GM18951 (cell line): ENCODE measurements at regions not wholly inside any gene's neighbourhood (a gene's known extent, or its start where the extent isn't known, plus 50 kb on each side); places are given as distances from the start of the nearest gene placed in this dataset.

ENCODE experiments used
- POLR2A ChIP-seq: IDR thresholded peaks from 4 replicates; pipeline ENCODE4 v1.6.1; 2011; ENCODE audit warnings: mild to moderate bottlenecking; ENCODE audit not compliant: insufficient read length, insufficient read depth; ENCODE audit errors: extremely low read depth
- in situ Hi-C: fragments of 300-500 bp; cut with MboI; formaldehyde crosslinking; loops from one replicate; pipeline ENCODE4 v1.12.0; 2022; ENCODE audit warnings: low sequenced_read_pairs, mixed read lengths, inconsistent platforms; ENCODE audit not compliant: unreplicated experiment

DNA sequence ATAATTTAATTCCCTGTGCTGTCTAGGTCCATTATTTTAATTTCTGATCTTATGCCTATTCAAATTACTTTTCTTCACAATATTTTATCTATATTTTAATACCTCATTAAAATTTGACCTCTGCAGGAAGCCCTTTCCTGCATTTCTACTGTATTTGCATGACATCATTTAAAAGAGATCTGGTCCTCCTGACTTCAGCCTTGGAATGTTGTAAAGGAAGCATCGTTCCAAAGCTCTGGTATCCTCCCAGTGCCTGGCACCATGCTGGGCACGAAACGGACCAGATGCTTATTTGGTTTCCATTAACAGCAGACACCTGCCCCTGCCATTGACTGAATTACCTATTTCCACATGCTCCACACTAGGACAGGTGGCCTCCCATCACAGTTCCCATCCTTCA lies 247.5 kb downstream of the KLF6 start:
- TF ChIP-seq POLR2A: no peak
- in situ Hi-C loops: no loop called here

DNA sequence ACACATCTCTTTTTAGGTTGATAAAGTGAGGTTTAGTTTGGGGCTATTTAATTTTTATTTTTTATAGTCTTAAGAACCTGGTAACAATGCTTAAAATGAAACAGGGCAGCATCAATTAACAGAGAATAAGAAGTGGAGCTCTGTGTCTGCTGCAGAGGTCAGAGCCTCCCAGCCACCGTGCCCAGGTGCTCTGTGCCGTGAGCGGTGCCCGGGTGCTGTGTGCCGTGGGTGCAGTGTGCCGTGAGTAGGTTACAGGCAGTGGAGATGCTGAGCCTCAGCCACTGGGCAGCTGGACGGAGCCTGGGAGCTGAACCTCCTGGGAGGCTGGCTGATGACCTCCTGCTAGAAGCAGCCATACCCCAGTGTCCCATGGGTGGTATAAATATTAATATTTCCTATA lies 250.0 kb downstream of the KLF6 start:
- in situ Hi-C loops: no loop called here
- no peak for TF ChIP-seq POLR2A

DNA sequence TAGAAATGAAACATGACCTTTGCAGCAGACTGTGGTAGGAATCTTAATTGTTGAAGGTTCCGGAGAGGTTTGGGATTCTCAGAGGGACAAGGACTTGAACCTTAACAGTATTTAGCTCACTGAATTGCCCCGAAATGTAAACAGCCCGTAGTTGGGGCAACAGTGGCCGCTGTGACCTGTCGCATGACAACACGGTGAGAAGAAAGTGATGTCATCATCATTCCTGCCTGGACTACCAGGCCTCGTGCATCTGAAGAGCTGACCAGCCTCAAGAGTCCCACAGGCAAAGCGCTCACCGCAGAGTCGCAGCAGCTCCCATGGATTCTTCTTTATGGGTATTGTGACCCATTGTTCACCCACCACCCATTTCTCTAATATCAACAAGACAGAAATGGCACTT lies 250.6 kb downstream of the KLF6 start:
- TF ChIP-seq POLR2A: no peak
- in situ Hi-C loops: no loop called here

DNA sequence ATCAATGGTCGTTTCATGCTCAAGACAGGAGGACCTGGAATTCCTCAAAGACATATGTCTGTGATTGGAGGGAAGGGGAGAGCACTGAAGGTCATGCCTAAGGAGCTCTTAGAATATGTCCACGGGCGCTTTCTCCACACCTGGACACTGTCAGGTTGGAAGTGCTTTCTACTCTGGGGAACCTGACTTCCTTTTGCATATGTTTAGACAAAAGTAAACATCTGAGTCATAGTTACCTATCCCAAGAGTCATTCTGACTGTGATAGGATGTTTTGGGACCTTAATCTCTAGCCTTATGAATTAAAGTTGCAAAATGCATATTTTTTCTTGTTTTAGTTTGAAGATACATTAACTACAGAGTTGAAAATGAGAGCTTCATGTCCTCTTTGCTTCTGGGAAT lies 251.7 kb downstream of the KLF6 start:
- in situ Hi-C loops: no loop called here
- no peak for TF ChIP-seq POLR2A

DNA sequence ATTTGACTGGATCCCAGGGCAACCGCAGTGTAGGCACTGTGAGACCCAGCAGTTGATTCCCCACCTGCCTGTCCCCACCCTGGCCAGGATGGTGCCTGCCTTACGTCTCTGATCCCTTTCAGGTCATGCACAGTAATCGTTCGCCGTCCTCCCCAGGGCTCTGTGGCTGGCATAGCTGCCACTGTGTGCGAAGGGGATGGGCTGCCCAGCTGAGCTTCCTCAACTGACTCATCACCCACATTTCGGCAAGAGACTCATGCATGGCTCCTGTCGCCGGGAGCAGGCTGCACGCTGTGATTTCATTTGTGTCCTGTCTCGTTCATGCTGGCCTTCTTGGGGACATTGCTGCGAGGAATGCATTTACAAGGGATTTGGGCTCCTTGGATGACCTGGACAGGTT lies 252.4 kb downstream of the KLF6 start:
- no peak for TF ChIP-seq POLR2A
- in situ Hi-C loops: no loop called here

DNA sequence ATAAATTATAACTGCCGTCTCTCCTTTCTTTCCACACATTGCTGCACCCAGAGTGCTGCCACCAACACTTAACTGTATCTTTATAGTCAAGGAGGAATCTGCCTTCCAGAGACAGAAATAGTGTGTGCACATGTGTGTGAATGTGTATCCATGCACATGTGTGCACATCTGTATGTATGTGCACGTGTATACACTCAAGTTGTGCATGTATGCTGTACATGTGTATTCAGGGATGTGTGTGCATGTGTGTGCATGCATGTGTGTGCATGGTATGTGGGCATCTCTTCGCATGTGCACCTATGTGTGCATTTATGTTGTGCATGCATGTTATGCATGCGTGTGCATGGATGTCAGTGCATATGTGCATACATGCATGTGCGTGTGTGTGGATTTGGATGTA lies 253.3 kb downstream of the KLF6 start:
- TF ChIP-seq POLR2A: no peak
- in situ Hi-C loops: no loop called here

DNA sequence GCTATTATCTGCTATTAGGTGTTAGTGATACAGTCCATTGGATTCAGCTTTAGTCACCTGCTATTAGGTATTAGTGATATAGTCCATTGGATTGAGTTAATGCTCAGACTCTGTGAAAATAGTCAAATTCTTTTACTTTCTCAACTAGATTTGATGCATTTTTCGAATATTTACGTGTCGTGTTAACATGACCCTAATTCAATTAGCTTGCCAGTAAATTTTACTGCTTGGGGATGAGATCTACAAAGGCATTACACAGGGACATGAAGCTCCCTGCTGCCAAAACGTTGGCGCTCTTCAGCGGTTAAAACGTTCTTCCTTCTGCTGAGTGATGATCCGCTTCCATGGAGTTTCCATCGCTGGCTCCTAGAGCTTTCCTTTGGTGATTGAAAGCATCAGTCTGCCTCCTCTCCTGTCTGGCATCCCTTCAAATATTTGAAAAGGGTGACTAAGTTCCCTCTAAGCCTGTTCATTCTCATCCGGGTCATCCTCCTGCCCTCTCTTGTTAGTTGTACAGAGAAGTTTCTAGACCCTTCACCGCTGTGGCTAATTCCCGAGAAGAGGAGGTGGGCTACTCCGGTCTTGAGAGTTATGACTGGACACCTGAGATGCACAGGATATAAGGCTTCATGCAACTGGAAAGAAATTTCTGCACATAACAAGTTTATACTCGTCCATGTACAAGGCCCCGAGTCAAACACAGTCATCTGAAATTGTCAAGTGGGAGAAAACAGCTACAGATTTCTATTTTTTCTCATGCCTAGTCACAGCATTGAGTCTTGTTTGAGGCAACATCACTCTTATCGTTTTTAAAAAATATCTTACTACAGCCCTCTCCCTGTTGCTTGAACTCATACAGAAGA lies 254.0 kb downstream of the KLF6 start:
- in situ Hi-C loops: no loop called here
- no peak for TF ChIP-seq POLR2A

DNA sequence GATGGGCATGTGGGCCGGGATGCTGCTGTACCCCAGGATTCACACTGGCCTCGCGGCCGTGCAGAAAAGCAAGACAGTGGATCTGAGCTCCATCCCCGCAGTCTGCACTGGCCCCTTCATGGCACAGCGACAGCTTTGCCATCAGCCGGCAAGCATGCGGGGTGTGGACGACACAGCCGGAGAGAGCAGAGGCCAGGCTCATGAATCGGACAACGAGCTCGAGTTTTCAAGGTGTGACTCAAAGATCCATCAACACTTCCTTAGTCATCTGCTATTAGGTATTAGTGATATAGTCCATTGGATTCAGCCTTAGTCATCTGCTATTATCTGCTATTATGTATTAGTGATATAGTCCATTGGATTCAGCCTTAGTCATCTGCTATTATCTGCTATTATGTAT lies 254.7 kb downstream of the KLF6 start:
- TF ChIP-seq POLR2A: no peak
- in situ Hi-C loops: no loop called here

DNA sequence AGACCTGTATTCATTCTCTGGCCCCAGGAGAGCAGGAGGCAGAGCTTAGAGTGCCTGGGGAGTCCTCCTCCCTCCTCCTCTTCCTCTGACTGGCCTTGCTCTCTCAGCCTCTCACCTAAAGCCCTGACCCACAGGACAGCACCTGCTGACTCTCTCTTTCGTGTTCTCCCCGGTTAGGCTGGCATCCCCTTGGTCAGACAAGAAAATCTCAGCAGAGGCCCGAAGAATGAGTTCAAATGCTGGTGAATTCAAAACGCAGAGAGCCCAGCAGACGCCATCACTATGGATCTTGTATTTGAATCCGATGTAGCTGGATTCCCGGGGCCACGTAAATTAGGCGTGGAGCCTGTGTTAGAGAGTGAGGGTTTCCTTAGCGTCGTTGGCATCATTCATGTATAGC lies 255.3 kb downstream of the KLF6 start:
- in situ Hi-C loops: no loop called here
- TF ChIP-seq POLR2A: no peak

DNA sequence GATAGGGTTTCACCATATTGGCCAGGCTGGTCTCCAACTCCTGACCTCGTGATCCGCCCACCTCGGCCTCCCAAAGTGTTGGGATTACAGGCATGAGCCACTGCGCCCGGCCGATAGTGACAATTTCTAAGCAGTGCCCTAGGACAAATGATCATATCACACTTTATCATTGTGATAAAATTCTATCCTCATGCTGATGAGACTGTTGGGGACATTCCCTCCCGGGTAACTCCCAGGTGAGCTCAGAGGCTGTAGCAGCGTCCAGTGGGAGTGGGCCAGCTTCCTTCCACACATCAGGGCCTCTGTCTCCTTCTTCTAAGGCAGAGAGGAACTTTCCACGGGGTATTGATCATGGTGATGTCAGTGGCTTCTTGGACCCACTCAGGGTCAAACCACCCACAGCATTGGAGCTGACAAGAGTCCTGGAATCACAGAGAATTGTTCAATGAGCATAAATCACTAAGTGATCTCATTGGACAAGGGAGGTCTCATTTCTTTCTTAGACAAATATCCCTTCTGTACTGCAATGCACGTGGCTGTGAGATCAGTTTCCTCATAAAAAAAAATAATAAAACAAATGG lies 256.1 kb downstream of the KLF6 start:
- in situ Hi-C loops: no loop called here
- TF ChIP-seq POLR2A: no peak

DNA sequence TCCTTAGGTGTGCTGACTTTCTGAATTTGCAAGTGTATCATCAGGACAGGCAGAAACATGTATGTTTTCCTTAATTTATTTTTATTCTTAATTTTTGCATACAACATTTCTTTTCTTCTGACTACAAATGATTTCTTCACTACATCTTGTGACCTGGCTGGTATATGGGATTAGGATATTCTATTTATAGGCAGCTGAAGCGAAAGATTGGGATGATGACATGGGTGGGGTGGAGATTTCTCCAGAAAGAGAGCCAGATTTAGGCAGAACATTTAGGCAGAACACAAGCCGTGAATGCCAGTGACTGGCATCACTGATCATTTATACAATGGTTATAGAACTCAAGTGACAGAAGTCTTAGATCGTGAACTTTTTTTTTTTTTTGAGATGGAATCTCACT lies 256.7 kb downstream of the KLF6 start:
- no peak for TF ChIP-seq POLR2A
- in situ Hi-C loops: no loop called here

DNA sequence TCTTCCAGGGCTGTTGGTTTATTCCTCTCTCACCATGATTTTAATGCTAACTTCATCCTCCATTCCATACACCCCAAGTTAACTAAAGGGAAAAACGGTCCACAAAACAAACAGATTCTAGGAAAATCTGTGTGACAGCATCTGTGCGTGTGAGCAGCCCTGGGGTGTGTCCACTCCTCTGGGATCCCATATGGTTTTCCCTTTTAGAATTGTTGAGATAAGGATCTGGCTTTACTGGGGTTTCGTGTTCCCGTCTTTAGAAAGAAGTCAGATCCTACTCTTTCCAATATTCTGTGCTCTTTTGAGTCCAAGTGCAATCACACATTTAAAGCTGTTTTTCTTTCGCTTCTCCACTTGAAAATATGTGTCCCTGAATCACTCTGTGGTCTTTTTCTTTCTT lies 257.1 kb downstream of the KLF6 start:
- in situ Hi-C loops: no loop called here
- TF ChIP-seq POLR2A: no peak

DNA sequence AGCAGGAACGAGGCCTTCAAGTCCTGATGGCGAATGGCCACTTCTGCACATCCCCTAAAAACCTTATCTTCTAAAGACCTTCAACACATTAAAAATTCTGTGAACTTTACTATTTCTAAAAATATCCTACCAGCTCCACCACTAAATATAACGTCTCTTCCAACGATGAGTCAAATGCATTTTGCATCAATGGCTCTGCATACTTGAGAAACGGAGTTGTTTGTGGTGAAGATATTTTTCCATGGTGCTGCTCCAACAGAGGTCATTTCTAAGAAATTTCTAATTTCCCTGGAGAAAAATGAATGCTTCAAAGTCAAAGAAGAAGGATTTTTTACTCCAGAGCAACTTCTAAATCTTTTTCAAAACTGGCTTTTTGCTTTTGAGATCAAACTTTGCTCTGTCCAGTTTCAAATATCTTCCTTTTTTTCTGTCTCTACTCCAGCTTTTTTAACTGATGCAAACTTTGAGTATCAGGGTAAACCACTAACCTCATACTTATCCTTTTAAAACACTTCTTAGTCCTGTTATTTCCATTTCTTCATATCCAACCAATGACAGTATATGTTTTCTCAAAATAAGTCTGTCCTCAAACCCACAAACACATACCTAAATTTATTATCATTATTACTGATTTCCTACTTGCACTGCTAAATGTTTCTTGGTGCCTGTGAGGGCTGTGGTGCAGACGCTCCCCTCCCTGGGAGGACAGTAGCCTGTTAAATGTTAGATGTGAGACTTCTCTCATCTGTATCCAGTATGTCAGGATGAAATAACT lies 258.1 kb downstream of the KLF6 start:
- in situ Hi-C loops: no loop called here
- no peak for TF ChIP-seq POLR2A
